HCT116 (cell line): ENCODE measurements at regions not wholly inside any gene's neighbourhood (a gene's known extent, or its start where the extent isn't known, plus 50 kb on each side); places are given as distances from the start of the nearest gene placed in this dataset.

Experiments
- ATAC-seq: fragments of 200-7000 bp; cut with Tn5 transposase; 2 replicates; pipeline ENCODE4 v1.9.1; 2020; ENCODE audit warnings: mild to moderate bottlenecking, moderate library complexity
- BruUV-seq: library from RNA; stranded (reverse); fragments of 400-500 nt; replicated peaks from 2 replicates; lab custom pipeline; 2021; lab: Mats Ljungman, UMichigan
- CTCF ChIA-PET: fragments of 300-600 bp; sonication (Branson Sonifier 250); formaldehyde crosslinking; loops from one replicate; lab custom pipeline; 2021; ENCODE audit warnings: antibody characterized with exemption; lab: Charles Lee
- POLR2A ChIA-PET: fragments of 300-600, 350-600 bp; sonication (Branson Sonifier 250); formaldehyde crosslinking; loops from one replicate; lab custom pipeline; 2021; ENCODE audit warnings: antibody characterized with exemption; lab: Charles Lee
- RAD21 ChIA-PET, 2 experiments: fragments of 300-600 bp; sonication (Branson Sonifier 250); formaldehyde crosslinking; loops; one replicate each; lab custom pipeline; 2023; ENCODE audit warnings: low total read pairs in 2 of 2; ENCODE audit not compliant: uncharacterized antibody in 2 of 2, unreplicated experiment in 2 of 2, low non-redundant PET in 1 of 2; lab: Charles Lee
- DNase-seq: peaks from one replicate; pipeline ENCODE4 v3.0.0-alpha.2; 2010; ENCODE audit warnings: low read depth, low spot score
- H2AFZ ChIP-seq: fragments of 200-600 bp; shearing (Covaris generic), sonication (generic); 2 replicates; pipeline ENCODE4 v1.6.1; 2017; ENCODE audit warnings: low read depth, mixed run types, mixed read lengths, antibody characterized with exemption, low read length; ENCODE audit not compliant: poor library complexity, severe bottlenecking
- H3K27ac ChIP-seq: 2 replicates; pipeline ENCODE4 v1.5.1; 2012; ENCODE audit warnings: low read depth, low read length
- H3K27me3 ChIP-seq: fragments of 200-600 bp; sonication (generic); 2 replicates; pipeline ENCODE4 v1.6.1; 2016; ENCODE audit warnings: mixed run types, low read length, mixed read lengths; ENCODE audit not compliant: insufficient read depth
- H3K36me3 ChIP-seq, 2 experiments: fragments of 200-500 bp in 1 of 2; fragments of 200-600 bp in 1 of 2; sonication (Bioruptor generic) in 1 of 2; sonication (generic) in 1 of 2; 2 replicates each; pipeline versions ENCODE4 v1.5.1 to v1.6.1; 2014 to 2016; ENCODE audit warnings: low read length in 2 of 2, inconsistent platforms in 1 of 2, mixed read lengths in 1 of 2, mixed run types in 1 of 2; ENCODE audit not compliant: insufficient read depth in 2 of 2, control insufficient read depth in 1 of 2
- H3K4me1 ChIP-seq, 2 experiments: fragments of 200-600 bp in 1 of 2; sonication (generic) in 1 of 2; 2 replicates each; pipeline versions ENCODE4 v1.5.1 to v1.6.1; 2012 to 2017; ENCODE audit warnings: low read length in 2 of 2, inconsistent platforms in 1 of 2, mild to moderate bottlenecking in 1 of 2, mixed read lengths in 1 of 2, mixed run types in 1 of 2, moderate library complexity in 1 of 2; ENCODE audit not compliant: insufficient read depth in 2 of 2, control insufficient read depth in 1 of 2
- H3K4me2 ChIP-seq: fragments of 200-600 bp; sonication (generic); 2 replicates; pipeline ENCODE4 v1.6.1; 2017; ENCODE audit warnings: mixed run types, low read length, mixed read lengths
- H3K4me3 ChIP-seq, 2 experiments: fragments of 200-600 bp in 1 of 2; sonication (generic) in 1 of 2; replicated peaks in 1 of 2; 2 replicates each; pipeline ENCODE4 v1.5.1; 2011 to 2016; ENCODE audit warnings: low read length in 2 of 2, control low read depth in 1 of 2, low read depth in 1 of 2, mild to moderate bottlenecking in 1 of 2, mixed read lengths in 1 of 2, mixed run types in 1 of 2
- H3K79me2 ChIP-seq: fragments of 200-600 bp; sonication (generic); 2 replicates; pipeline ENCODE4 v1.6.1; 2017; ENCODE audit warnings: mild to moderate bottlenecking, mixed run types, low read length, moderate library complexity, mixed read lengths; ENCODE audit not compliant: insufficient read depth
- H3K9ac ChIP-seq: fragments of 200-600 bp; sonication (generic); 2 replicates; pipeline ENCODE4 v1.6.1; 2016; ENCODE audit warnings: low read length, mixed read lengths
- H3K9me2 ChIP-seq: fragments of 200-600 bp; sonication (generic), shearing (Covaris generic); 2 replicates; pipeline ENCODE4 v1.6.1; 2017; ENCODE audit warnings: mixed run types, mild to moderate bottlenecking, moderate library complexity; ENCODE audit not compliant: insufficient read depth
- H3K9me3 ChIP-seq, 2 experiments: fragments of 200-500 bp in 1 of 2; fragments of 200-600 bp in 1 of 2; sonication (Bioruptor generic) in 1 of 2; sonication (generic) in 1 of 2; 2 replicates each; pipeline ENCODE4 v1.6.1; 2014 to 2017; ENCODE audit warnings: low read length in 2 of 2, mixed read lengths in 2 of 2, inconsistent platforms in 1 of 2, low read depth in 1 of 2, mild to moderate bottlenecking in 1 of 2, mixed run types in 1 of 2, moderate library complexity in 1 of 2; ENCODE audit not compliant: control insufficient read depth in 1 of 2, insufficient read depth in 1 of 2
- H4K20me1 ChIP-seq: fragments of 200-600 bp; sonication (generic), shearing (Covaris generic); 2 replicates; pipeline ENCODE4 v1.6.1; 2017; ENCODE audit warnings: mixed run types, mild to moderate bottlenecking, moderate library complexity; ENCODE audit not compliant: insufficient read depth
- CTCF ChIP-seq, 3 experiments: fragments of 200-600 bp in 1 of 3; sonication (generic) in 1 of 3; IDR thresholded peaks in 2 of 3; conservative IDR thresholded peaks in 1 of 3; 2 replicates each; pipeline ENCODE4 v1.5.1; 2012 to 2017; ENCODE audit warnings: low read depth in 2 of 3, low read length in 2 of 3, antibody characterized with exemption in 1 of 3, borderline replicate concordance in 1 of 3, control low read depth in 1 of 3, mild to moderate bottlenecking in 1 of 3, mixed read lengths in 1 of 3, mixed run types in 1 of 3, moderate library complexity in 1 of 3; ENCODE audit not compliant: insufficient read depth in 1 of 3
- EGR1 ChIP-seq: IDR thresholded peaks from 2 replicates; pipeline ENCODE4 v1.6.1; 2012; ENCODE audit warnings: low read depth
- ELF1 ChIP-seq: IDR thresholded peaks from 2 replicates; pipeline ENCODE4 v1.6.1; 2012; ENCODE audit warnings: low read depth, borderline replicate concordance
- EZH2 ChIP-seq: fragments of 200-600 bp; sonication (generic); IDR thresholded peaks from 2 replicates; pipeline ENCODE4 v1.6.1; 2017; ENCODE audit warnings: antibody characterized with exemption, mixed run types
- EZH2phosphoT487 ChIP-seq: fragments of 200-600 bp; IDR thresholded peaks from 2 replicates; pipeline ENCODE4 v1.6.1; 2018; ENCODE audit warnings: antibody characterized with exemption, borderline replicate concordance
- FOSL1 ChIP-seq: IDR thresholded peaks from 2 replicates; pipeline ENCODE4 v1.6.1; 2012; ENCODE audit warnings: low read depth
- JUND ChIP-seq: IDR thresholded peaks from 2 replicates; pipeline ENCODE4 v1.6.1; 2012
- SP1 ChIP-seq: IDR thresholded peaks from 2 replicates; pipeline ENCODE4 v1.6.1; 2012; ENCODE audit warnings: low read depth
- TCF7L2 ChIP-seq: IDR thresholded peaks from 2 replicates; pipeline ENCODE4 v1.7.0; 2011; ENCODE audit warnings: borderline replicate concordance, inconsistent platforms; ENCODE audit not compliant: insufficient read depth, insufficient read length; ENCODE audit errors: extremely low read depth
- YY1 ChIP-seq: IDR thresholded peaks from 2 replicates; pipeline ENCODE4 v1.6.1; 2011; ENCODE audit warnings: low read length, low read depth, moderate library complexity, mild to moderate bottlenecking; ENCODE audit not compliant: insufficient replicate concordance; ENCODE audit errors: extremely low read depth
- ZBTB33 ChIP-seq: IDR thresholded peaks from 2 replicates; pipeline ENCODE4 v1.6.1; 2011; ENCODE audit warnings: mild to moderate bottlenecking, low read length, moderate library complexity; ENCODE audit not compliant: insufficient replicate concordance; ENCODE audit errors: extremely low read depth
- ZFX ChIP-seq: fragments of 450-650 bp; IDR thresholded peaks from 2 replicates; pipeline ENCODE4 v1.6.1; 2017
- intact Hi-C: fragments of 100-400 bp; cut with micrococcal nuclease; formaldehyde crosslinking; loops from 2 replicates; pipeline ENCODE4 v1.10.0; 2022

- Histone ChIP-seq H3K9me3 (no peaks in the 10 kb centered on the region), H3K9me2 (no peaks in the 10 kb centered on the region), H3K4me3 (no peak overlapping the region), H3K4me2 (no peak overlapping the region), H4K20me1 (no peaks in the 10 kb centered on the region)
- DNase-seq = no peak
- RAD21 ChIA-PET = no interaction called here
- intact Hi-C loops = no loop called here
- no TSS peak for BruUV-seq
- TF ChIP-seq ZBTB33 = no peak
- TF ChIP-seq ELF1 = no peak
- TF ChIP-seq ZFX = no peak
- TF ChIP-seq, all 23 proteins: peak for 0
- no peak overlapping the region for H2AFZ ChIP-seq
- no peaks in the 10 kb centered on the region for H3K27me3 ChIP-seq
- H3K27ac ChIP-seq = no peak overlapping the region
- H3K36me3 ChIP-seq = no peaks in the 10 kb centered on the region
- ChIA-PET CTCF (no interaction called here), POLR2A (no interaction called here)
- no peak overlapping the region for H3K9ac ChIP-seq
- no peaks in the 10 kb centered on the region for H3K79me2 ChIP-seq
- ATAC-seq = no peak
- H3K4me1 ChIP-seq = no peaks in the 10 kb centered on the region
Observed at GRCh38 chr9:73701415-73702057, 549.9 kb downstream of the ANXA1 start.

GRCh38 chr9:73714294-73714693, 562.6 kb downstream of the ANXA1 start:
- Histone ChIP-seq H3K4me2 (no peak overlapping the region), H3K9ac (no peak overlapping the region), H2AFZ (no peak overlapping the region), H4K20me1 (no peaks in the 10 kb centered on the region), H3K27me3 (no peaks in the 10 kb centered on the region), H3K9me2 (no peaks in the 10 kb centered on the region), H3K27ac (no peak overlapping the region), H3K36me3 (no peaks in the 10 kb centered on the region), H3K9me3 (no peaks in the 10 kb centered on the region), H3K79me2 (no peaks in the 10 kb centered on the region), H3K4me3 (no peak overlapping the region), H3K4me1 (no peaks in the 10 kb centered on the region)
- BruUV-seq = no TSS peak
- ChIA-PET POLR2A (no interaction called here), RAD21 (no interaction called here), CTCF (no interaction called here)
- TF ChIP-seq JUND (no peak), SP1 (no peak), TCF7L2 (no peak), YY1 (no peak), EGR1 (no peak), EZH2phosphoT487 (no peak), ZFX (no peak), EZH2 (no peak), FOSL1 (no peak), CTCF (IDR thresholded peaks at IDR 0.05 in 2 of 3, conservative IDR thresholded peaks at IDR 0.05 in 1 of 3; ENCODE audit: borderline replicate concordance in 1 of 3, insufficient read depth in 1 of 3, low read depth in 2 of 3, low read length in 2 of 3) (no peak)
- ATAC-seq (no peak), DNase-seq (no peak)
- intact Hi-C loops = loop anchor here (10.0 kb wide), 1 partner anchor 49 kb away; no protein-coding TSS in a partner anchor
